Panc1 (cell line): ENCODE measurements at regions not wholly inside any gene's neighbourhood (a gene's known extent, or its start where the extent isn't known, plus 50 kb on each side); places are given as distances from the start of the nearest gene placed in this dataset.

Source experiments
- CTCF ChIP-seq: fragments of 450-650 bp; IDR thresholded peaks from 2 replicates; pipeline ENCODE4 v1.5.1; 2017; ENCODE audit warnings: mild to moderate bottlenecking
- POLR2AphosphoS5 ChIP-seq: IDR thresholded peaks from 2 replicates; pipeline ENCODE4 v1.6.1; 2012; ENCODE audit warnings: mild to moderate bottlenecking, low read depth, low read length, moderate library complexity
- REST ChIP-seq, 2 experiments: IDR thresholded peaks; 2 replicates each; pipeline ENCODE4 v1.6.1; 2011 to 2012; ENCODE audit warnings: low read depth in 2 of 2, control low read depth in 1 of 2, low read length in 1 of 2, mild to moderate bottlenecking in 1 of 2, moderate library complexity in 1 of 2; ENCODE audit not compliant: insufficient read depth in 1 of 2
- SIN3A ChIP-seq: IDR thresholded peaks from 2 replicates; pipeline ENCODE4 v1.6.1; 2012; ENCODE audit warnings: low read depth, mild to moderate bottlenecking, low read length, moderate library complexity, borderline replicate concordance; ENCODE audit not compliant: insufficient read depth
- TCF7L2 ChIP-seq: IDR thresholded peaks from 2 replicates; pipeline ENCODE4 v1.6.1; 2011; ENCODE audit warnings: mild to moderate bottlenecking, low read depth, low read length, inconsistent platforms

- TF ChIP-seq CTCF, result no peak
- no peak for TF ChIP-seq SIN3A
- no peak for TF ChIP-seq POLR2AphosphoS5
- no peak for TF ChIP-seq TCF7L2
- no peak for TF ChIP-seq REST (IDR thresholded peaks at IDR 0.05; ENCODE audit: insufficient read depth in 1 of 2, low read depth in 2 of 2, low read length in 1 of 2)
Measured at GRCh38 chr2:53182601-53183000, 585.0 kb upstream of the CHAC2 start.
